Ishikawa (cell line): ENCODE measurements at regions not wholly inside any gene's neighbourhood (a gene's known extent, or its start where the extent isn't known, plus 50 kb on each side); places are given as distances from the start of the nearest gene placed in this dataset.

Experiments used
- CEBPB ChIP-seq: IDR thresholded peaks from 2 replicates; pipeline ENCODE4 v1.6.1; 2012
- CREB1 ChIP-seq: IDR thresholded peaks from 2 replicates; pipeline ENCODE4 v1.6.1; 2012; ENCODE audit warnings: low read depth
- EGR1 ChIP-seq: IDR thresholded peaks from 2 replicates; pipeline ENCODE4 v1.6.1; 2012
- EP300 ChIP-seq: IDR thresholded peaks from 2 replicates; pipeline ENCODE4 v1.6.1; 2012; ENCODE audit warnings: borderline replicate concordance
- FOXM1 ChIP-seq: IDR thresholded peaks from 2 replicates; pipeline ENCODE4 v1.6.1; 2012; ENCODE audit warnings: low read depth, borderline replicate concordance
- NFIC ChIP-seq: IDR thresholded peaks from 2 replicates; pipeline ENCODE4 v1.6.1; 2012
- RAD21 ChIP-seq: IDR thresholded peaks from 2 replicates; pipeline ENCODE4 v1.6.1; 2012; ENCODE audit warnings: low read depth
- TAF1 ChIP-seq: IDR thresholded peaks from 2 replicates; pipeline ENCODE4 v1.6.1; 2012; ENCODE audit warnings: low read depth, mild to moderate bottlenecking
- TCF12 ChIP-seq: IDR thresholded peaks from 2 replicates; pipeline ENCODE4 v1.6.1; 2012; ENCODE audit warnings: low read depth
- TEAD4 ChIP-seq: IDR thresholded peaks from 2 replicates; pipeline ENCODE4 v1.6.1; 2012
- YY1 ChIP-seq: IDR thresholded peaks from 2 replicates; pipeline ENCODE4 v1.6.1; 2012; ENCODE audit warnings: low read depth
- ZBTB7A ChIP-seq: IDR thresholded peaks from 2 replicates; pipeline ENCODE4 v1.6.1; 2012; ENCODE audit warnings: low read depth
- TF ChIP-seq, protein P1 (sequence below): IDR thresholded peaks from 2 replicates; pipeline ENCODE4 v1.6.1; 2012; ENCODE audit warnings: low read depth, mild to moderate bottlenecking
- TF ChIP-seq, protein P2 (sequence below): IDR thresholded peaks from 2 replicates; pipeline ENCODE4 v1.6.1; 2012
- TF ChIP-seq, protein P3 (sequence below): IDR thresholded peaks from 2 replicates; pipeline ENCODE4 v1.6.1; 2012

DNA sequence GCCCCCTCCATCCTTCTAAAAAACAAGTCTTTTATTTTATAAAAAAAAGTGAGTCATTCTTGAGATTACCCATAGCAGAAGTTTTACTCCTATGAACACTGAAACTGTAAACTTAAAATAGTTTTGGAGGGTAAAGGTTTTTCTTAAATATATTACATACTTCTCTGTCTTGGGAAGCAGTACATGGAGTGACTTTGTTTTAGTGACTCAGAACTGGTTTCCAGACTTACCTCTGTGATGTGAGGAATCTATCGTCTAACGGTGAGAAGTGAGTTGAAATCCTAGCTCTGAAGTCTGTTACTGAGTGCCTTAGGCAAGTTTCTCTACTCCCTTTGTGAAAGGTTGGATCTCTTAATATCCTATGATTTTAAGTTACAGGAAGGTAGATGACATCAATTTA, 176.3 kb upstream of the POU3F1 start:
- no peak for TF ChIP-seq RAD21
- TF ChIP-seq, protein P1, sequence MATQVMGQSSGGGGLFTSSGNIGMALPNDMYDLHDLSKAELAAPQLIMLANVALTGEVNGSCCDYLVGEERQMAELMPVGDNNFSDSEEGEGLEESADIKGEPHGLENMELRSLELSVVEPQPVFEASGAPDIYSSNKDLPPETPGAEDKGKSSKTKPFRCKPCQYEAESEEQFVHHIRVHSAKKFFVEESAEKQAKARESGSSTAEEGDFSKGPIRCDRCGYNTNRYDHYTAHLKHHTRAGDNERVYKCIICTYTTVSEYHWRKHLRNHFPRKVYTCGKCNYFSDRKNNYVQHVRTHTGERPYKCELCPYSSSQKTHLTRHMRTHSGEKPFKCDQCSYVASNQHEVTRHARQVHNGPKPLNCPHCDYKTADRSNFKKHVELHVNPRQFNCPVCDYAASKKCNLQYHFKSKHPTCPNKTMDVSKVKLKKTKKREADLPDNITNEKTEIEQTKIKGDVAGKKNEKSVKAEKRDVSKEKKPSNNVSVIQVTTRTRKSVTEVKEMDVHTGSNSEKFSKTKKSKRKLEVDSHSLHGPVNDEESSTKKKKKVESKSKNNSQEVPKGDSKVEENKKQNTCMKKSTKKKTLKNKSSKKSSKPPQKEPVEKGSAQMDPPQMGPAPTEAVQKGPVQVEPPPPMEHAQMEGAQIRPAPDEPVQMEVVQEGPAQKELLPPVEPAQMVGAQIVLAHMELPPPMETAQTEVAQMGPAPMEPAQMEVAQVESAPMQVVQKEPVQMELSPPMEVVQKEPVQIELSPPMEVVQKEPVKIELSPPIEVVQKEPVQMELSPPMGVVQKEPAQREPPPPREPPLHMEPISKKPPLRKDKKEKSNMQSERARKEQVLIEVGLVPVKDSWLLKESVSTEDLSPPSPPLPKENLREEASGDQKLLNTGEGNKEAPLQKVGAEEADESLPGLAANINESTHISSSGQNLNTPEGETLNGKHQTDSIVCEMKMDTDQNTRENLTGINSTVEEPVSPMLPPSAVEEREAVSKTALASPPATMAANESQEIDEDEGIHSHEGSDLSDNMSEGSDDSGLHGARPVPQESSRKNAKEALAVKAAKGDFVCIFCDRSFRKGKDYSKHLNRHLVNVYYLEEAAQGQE = no peak
- TF ChIP-seq, protein P2, sequence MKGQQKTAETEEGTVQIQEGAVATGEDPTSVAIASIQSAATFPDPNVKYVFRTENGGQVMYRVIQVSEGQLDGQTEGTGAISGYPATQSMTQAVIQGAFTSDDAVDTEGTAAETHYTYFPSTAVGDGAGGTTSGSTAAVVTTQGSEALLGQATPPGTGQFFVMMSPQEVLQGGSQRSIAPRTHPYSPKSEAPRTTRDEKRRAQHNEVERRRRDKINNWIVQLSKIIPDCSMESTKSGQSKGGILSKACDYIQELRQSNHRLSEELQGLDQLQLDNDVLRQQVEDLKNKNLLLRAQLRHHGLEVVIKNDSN = no peak
- no peak for TF ChIP-seq TEAD4
- TF ChIP-seq FOXM1 = no peak

DNA sequence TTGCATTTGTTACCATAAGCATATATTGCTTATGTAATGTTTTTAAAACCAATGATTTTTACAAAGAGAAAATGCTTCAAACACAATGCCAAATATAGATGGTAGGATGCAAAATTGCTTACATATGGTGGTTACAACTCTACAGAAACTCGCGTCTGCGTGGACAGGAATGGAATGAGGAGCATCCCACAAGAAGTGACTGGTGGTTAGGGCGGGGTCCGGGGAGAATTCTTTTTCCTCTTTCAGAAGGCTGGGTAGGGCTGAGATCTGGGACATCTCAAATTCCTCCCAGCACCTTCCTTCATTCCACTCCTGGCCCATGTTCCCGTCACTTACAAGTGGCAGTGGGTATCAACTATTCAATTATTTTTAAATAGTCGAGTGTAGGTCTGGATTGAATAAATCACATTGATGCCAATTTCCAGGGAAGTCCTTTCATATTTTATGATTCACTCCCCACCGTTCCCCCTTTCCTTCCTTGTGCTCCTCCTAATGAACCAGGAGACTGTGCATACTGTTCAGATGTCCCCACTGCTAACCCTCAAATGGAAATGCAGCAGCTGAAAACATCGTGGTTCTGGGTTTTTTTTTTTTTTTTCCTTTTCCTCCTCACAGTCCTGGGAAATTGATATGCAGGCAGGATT, 174.5 kb upstream of the POU3F1 start:
- no peak for TF ChIP-seq CEBPB
- no peak for TF ChIP-seq EP300
- TF ChIP-seq EGR1 = no peak
- TF ChIP-seq FOXM1 = no peak
- TF ChIP-seq, protein P3, sequence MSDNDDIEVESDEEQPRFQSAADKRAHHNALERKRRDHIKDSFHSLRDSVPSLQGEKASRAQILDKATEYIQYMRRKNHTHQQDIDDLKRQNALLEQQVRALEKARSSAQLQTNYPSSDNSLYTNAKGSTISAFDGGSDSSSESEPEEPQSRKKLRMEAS = no peak
- TF ChIP-seq, protein P1 = no peak
- TF ChIP-seq ZBTB7A = no peak
- no peak for TF ChIP-seq TEAD4

DNA sequence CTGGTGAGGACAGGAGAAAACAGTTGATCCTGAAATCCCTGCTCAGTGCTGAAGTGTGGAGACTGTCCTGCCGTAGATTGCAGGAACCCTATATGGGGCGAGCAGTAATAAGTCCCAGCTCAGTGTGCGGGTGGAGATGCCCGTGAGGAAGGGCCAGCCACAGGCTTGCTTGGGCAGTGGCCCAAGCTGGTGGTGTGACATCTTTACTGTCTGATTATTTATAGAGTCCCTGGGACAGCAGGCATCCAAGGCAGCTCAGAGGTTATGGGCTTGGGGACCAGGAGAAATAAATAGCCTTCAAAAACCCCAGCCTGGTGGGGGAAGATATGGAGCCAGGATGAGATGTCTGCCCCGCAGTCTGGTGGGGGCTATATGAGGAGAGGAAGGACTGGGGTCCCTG, 170.7 kb upstream of the POU3F1 start:
- no peak for TF ChIP-seq CEBPB
- TF ChIP-seq TEAD4 = no peak
- TF ChIP-seq ZBTB7A = no peak
- no peak for TF ChIP-seq RAD21
- TF ChIP-seq NFIC = no peak
- TF ChIP-seq YY1 = no peak
- TF ChIP-seq EGR1 = no peak

DNA sequence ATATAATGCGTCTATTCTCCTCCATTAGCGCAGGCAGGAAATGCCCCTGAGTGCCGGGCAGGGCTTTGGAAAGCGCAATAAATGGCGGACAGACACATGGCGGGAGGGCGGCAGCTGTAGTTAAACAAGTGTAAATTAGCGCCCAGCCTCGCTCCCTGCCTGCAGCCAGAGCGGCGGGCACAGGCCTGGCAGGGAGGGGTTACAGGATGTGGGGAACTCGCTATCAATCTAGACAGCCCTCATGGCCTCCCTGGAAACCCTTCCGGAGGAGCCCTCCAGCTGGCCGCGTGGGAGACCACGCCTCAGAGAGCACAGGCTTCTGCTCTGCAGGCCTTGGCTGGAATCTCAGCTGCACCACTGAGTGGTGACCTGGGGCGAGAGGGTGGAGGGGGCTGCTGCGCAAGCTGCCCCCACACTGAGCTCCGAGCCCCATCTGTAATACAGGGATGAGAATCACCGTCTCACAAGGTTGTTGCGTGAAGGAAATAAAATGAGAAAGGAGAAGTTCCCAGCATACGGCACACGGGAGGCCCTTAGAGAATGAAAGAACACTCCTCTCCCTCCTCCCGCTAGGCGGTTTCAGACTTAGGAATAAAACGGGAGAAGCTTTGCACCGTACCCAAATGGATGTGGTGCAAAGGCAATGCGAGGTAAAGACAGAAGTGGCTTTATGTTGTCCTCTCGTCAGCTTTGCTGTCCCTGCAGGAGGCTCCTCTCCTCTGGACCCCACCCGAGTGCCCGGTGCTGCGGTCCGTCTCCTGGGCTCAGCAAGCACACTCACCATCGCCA, 167.2 kb upstream of the POU3F1 start:
- TF ChIP-seq RAD21 (no peak), NFIC (no peak), CREB1 (no peak), ZBTB7A (no peak), FOXM1 (no peak), CEBPB (no peak), EP300 (no peak), EGR1 (no peak), TAF1 (no peak), TEAD4 (no peak), YY1 (no peak)
- TF ChIP-seq, protein P3 = no peak
- TF ChIP-seq, protein P2 = no peak
- TF ChIP-seq, protein P1 = no peak

DNA sequence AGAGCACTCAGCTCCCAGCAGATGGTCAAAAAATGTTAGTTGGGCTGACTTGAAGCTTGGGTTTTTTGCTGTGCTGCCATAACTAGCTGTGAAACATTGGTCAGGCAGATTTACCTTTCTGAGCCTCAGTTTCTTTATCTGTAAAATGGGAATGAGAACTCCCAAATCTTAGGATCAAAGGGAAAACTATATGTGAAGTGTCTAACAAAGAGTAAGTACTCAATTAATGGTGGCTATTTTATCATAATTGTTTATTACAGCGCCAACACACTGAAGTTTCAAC, 164.2 kb upstream of the POU3F1 start:
- TF ChIP-seq, protein P3 = no peak
- TF ChIP-seq TEAD4 = no peak
- TF ChIP-seq TCF12 = no peak
- TF ChIP-seq, protein P1 = no peak
- TF ChIP-seq RAD21 = no peak
- TF ChIP-seq FOXM1 = no peak
- TF ChIP-seq YY1 = no peak
- TF ChIP-seq TAF1 = no peak
- TF ChIP-seq CREB1 = no peak
- no peak for TF ChIP-seq EGR1
